ENCODE measurements at regions not wholly inside any gene's neighbourhood (a gene's known extent, or its start where the extent isn't known, plus 50 kb on each side); places are given as distances from the start of the nearest gene placed in this dataset.
A peak's percentile ranks its signal among the peaks of the same experiment; 100 is the strongest.

GRCh38 chr14:71754422-71755095 lies 177.7 kb upstream of the RGS6 start:
- WGBS, 2 donors = 93 to 94% methylated on average over 17 of the region's 17 CpGs
- no peak for TF ChIP-seq POLR2A (IDR thresholded peaks at IDR 0.05)
- no peak for TF ChIP-seq CTCF (IDR thresholded peaks at IDR 0.05)
- no peak for TF ChIP-seq POLR2AphosphoS5 (IDR thresholded peaks at IDR 0.05)
- TF ChIP-seq EP300 (IDR thresholded peaks at IDR 0.05) = no peak
- H3K9me3 ChIP-seq = no peaks in the 10 kb centered on the region
- peaks cover 0 to 10% (median 8%) of the 10 kb centered on the region in 4 donors for H3K4me1 ChIP-seq
- H3K36me3 ChIP-seq = no peaks in the 10 kb centered on the region
- no peak overlapping the region for H3K4me3 ChIP-seq
- DNase-seq = no peak
- H3K27ac ChIP-seq = no peak overlapping the region
- intact Hi-C loops (cut with DNase I) = no loop called here
- H3K27me3 ChIP-seq = no peaks in the 10 kb centered on the region

- 65 to 79% methylated on average over 12 of the region's 12 CpGs for WGBS, 2 donors
- no peaks in the 10 kb centered on the region for H3K27me3 ChIP-seq
- intact Hi-C loops (cut with DNase I) = no loop called here
- peaks cover 0 to 3% (median under 1%) of the 10 kb centered on the region in 4 donors for H3K4me1 ChIP-seq
- no peak for DNase-seq
- no peaks in the 10 kb centered on the region for H3K36me3 ChIP-seq
- H3K9me3 ChIP-seq = no peaks in the 10 kb centered on the region
- no peak overlapping the region for H3K4me3 ChIP-seq
- no peak for TF ChIP-seq POLR2AphosphoS5 (IDR thresholded peaks at IDR 0.05)
- TF ChIP-seq POLR2A (IDR thresholded peaks at IDR 0.05) = no peak
- TF ChIP-seq CTCF (IDR thresholded peaks at IDR 0.05) = no peak
- no peak for TF ChIP-seq EP300 (IDR thresholded peaks at IDR 0.05)
- H3K27ac ChIP-seq = no peak overlapping the region
These were observed 173.8 kb upstream of the RGS6 start for GRCh38 chr14:71758229-71758951.

- no peak for DNase-seq
- Histone ChIP-seq H3K4me1 (peaks cover 0 to 9% (median 0%) of the 10 kb centered on the region in 4 donors), H3K36me3 (no peaks in the 10 kb centered on the region), H3K4me3 (no peak overlapping the region), H3K27ac (no peak overlapping the region), H3K9me3 (no peaks in the 10 kb centered on the region), H3K27me3 (no peaks in the 10 kb centered on the region)
- TF ChIP-seq POLR2A (IDR thresholded peaks at IDR 0.05) (no peak), POLR2AphosphoS5 (IDR thresholded peaks at IDR 0.05) (no peak), CTCF (IDR thresholded peaks at IDR 0.05) (no peak), EP300 (IDR thresholded peaks at IDR 0.05) (no peak)
- WGBS, 2 donors = 81 to 93% methylated on average over 4 of the region's 4 CpGs
- intact Hi-C loops (cut with DNase I) = no loop called here
These were observed 169.7 kb upstream of the RGS6 start for GRCh38 chr14:71762575-71762974.

GRCh38 chr14:71764701-71765382 lies 167.4 kb upstream of the RGS6 start:
- H3K4me3 ChIP-seq = peak overlapping the region in 1 of 4 donors; percentile 10
- H3K27me3 ChIP-seq = no peaks in the 10 kb centered on the region
- 51 to 60% methylated on average over 9 of the region's 9 CpGs for WGBS, 2 donors
- peaks cover 0 to 9% (median 0%) of the 10 kb centered on the region in 4 donors for H3K4me1 ChIP-seq
- H3K27ac ChIP-seq = no peak overlapping the region
- no peaks in the 10 kb centered on the region for H3K9me3 ChIP-seq
- TF ChIP-seq CTCF (IDR thresholded peaks at IDR 0.05) = no peak
- no peaks in the 10 kb centered on the region for H3K36me3 ChIP-seq
- intact Hi-C loops (cut with DNase I) = no loop called here
- DNase-seq = no peak

Data from sigmoid colon (tissue), 6 donors.